Activated CD8-positive, alpha-beta memory T cell treated with anti-CD3 and anti-CD28 coated beads for 4 hours (primary cell): ENCODE measurements at regions not wholly inside any gene's neighbourhood (a gene's known extent, or its start where the extent isn't known, plus 50 kb on each side); places are given as distances from the start of the nearest gene placed in this dataset.
"Not testable (repeated sequence)": the region's sequence is repeated elsewhere in the genome, so short reads cannot be mapped to it uniquely, and the experiment has no call there.

Experiments used
- DNase-seq, 2 donors: peaks; one replicate each; pipeline ENCODE4 v3.0.0-alpha.2; 2020; ENCODE audit warnings: low read depth in 2 of 2

- DNase-seq, result no peak
Measured at GRCh38 chr7:149564340-149565095, 66.9 kb upstream of the ZNF746 start.

- no peak for DNase-seq
Measured at GRCh38 chr7:149562602-149563001, 65.0 kb upstream of the ZNF746 start.

GRCh38 chr7:149561072-149561471 is 63.5 kb upstream of the ZNF746 start:
- no peak for DNase-seq

GRCh38 chr7:149559711-149560110 is 62.1 kb upstream of the ZNF746 start:
- DNase-seq, result no peak

- DNase-seq, result no peak
Measured at GRCh38 chr7:149558149-149558861, 60.7 kb upstream of the ZNF746 start.

GRCh38 chr7:149556525-149556924 is 58.9 kb upstream of the ZNF746 start:
- not testable (repeated sequence) for DNase-seq

- DNase-seq, result not testable (repeated sequence)
Measured at GRCh38 chr7:149554821-149555220, 57.2 kb upstream of the ZNF746 start.

GRCh38 chr7:149553991-149554390 is 56.4 kb upstream of the ZNF746 start:
- DNase-seq, result not testable (repeated sequence)

GRCh38 chr7:149552799-149553198 is 55.2 kb upstream of the ZNF746 start:
- no peak for DNase-seq
